ENCODE measurements at regions not wholly inside any gene's neighbourhood (a gene's known extent, or its start where the extent isn't known, plus 50 kb on each side); places are given as distances from the start of the nearest gene placed in this dataset.

- TF ChIP-seq, protein P1, sequence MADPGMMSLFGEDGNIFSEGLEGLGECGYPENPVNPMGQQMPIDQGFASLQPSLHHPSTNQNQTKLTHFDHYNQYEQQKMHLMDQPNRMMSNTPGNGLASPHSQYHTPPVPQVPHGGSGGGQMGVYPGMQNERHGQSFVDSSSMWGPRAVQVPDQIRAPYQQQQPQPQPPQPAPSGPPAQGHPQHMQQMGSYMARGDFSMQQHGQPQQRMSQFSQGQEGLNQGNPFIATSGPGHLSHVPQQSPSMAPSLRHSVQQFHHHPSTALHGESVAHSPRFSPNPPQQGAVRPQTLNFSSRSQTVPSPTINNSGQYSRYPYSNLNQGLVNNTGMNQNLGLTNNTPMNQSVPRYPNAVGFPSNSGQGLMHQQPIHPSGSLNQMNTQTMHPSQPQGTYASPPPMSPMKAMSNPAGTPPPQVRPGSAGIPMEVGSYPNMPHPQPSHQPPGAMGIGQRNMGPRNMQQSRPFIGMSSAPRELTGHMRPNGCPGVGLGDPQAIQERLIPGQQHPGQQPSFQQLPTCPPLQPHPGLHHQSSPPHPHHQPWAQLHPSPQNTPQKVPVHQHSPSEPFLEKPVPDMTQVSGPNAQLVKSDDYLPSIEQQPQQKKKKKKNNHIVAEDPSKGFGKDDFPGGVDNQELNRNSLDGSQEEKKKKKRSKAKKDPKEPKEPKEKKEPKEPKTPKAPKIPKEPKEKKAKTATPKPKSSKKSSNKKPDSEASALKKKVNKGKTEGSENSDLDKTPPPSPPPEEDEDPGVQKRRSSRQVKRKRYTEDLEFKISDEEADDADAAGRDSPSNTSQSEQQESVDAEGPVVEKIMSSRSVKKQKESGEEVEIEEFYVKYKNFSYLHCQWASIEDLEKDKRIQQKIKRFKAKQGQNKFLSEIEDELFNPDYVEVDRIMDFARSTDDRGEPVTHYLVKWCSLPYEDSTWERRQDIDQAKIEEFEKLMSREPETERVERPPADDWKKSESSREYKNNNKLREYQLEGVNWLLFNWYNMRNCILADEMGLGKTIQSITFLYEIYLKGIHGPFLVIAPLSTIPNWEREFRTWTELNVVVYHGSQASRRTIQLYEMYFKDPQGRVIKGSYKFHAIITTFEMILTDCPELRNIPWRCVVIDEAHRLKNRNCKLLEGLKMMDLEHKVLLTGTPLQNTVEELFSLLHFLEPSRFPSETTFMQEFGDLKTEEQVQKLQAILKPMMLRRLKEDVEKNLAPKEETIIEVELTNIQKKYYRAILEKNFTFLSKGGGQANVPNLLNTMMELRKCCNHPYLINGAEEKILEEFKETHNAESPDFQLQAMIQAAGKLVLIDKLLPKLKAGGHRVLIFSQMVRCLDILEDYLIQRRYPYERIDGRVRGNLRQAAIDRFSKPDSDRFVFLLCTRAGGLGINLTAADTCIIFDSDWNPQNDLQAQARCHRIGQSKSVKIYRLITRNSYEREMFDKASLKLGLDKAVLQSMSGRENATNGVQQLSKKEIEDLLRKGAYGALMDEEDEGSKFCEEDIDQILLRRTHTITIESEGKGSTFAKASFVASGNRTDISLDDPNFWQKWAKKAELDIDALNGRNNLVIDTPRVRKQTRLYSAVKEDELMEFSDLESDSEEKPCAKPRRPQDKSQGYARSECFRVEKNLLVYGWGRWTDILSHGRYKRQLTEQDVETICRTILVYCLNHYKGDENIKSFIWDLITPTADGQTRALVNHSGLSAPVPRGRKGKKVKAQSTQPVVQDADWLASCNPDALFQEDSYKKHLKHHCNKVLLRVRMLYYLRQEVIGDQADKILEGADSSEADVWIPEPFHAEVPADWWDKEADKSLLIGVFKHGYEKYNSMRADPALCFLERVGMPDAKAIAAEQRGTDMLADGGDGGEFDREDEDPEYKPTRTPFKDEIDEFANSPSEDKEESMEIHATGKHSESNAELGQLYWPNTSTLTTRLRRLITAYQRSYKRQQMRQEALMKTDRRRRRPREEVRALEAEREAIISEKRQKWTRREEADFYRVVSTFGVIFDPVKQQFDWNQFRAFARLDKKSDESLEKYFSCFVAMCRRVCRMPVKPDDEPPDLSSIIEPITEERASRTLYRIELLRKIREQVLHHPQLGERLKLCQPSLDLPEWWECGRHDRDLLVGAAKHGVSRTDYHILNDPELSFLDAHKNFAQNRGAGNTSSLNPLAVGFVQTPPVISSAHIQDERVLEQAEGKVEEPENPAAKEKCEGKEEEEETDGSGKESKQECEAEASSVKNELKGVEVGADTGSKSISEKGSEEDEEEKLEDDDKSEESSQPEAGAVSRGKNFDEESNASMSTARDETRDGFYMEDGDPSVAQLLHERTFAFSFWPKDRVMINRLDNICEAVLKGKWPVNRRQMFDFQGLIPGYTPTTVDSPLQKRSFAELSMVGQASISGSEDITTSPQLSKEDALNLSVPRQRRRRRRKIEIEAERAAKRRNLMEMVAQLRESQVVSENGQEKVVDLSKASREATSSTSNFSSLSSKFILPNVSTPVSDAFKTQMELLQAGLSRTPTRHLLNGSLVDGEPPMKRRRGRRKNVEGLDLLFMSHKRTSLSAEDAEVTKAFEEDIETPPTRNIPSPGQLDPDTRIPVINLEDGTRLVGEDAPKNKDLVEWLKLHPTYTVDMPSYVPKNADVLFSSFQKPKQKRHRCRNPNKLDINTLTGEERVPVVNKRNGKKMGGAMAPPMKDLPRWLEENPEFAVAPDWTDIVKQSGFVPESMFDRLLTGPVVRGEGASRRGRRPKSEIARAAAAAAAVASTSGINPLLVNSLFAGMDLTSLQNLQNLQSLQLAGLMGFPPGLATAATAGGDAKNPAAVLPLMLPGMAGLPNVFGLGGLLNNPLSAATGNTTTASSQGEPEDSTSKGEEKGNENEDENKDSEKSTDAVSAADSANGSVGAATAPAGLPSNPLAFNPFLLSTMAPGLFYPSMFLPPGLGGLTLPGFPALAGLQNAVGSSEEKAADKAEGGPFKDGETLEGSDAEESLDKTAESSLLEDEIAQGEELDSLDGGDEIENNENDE (IDR thresholded peaks at IDR 0.05; ENCODE audit: insufficient replicate concordance, low read length) = no peak
- TF ChIP-seq KDM1A (IDR thresholded peaks at IDR 0.05; ENCODE audit: borderline replicate concordance, low read length) (no peak), TAF7 (optimal IDR thresholded peaks at IDR 0.05; ENCODE audit: borderline replicate concordance, low read depth, low read length) (no peak), SIN3A (conservative IDR thresholded peaks at IDR 0.05 in 1 of 2, IDR thresholded peaks at IDR 0.05 in 1 of 2; ENCODE audit: low read depth in 1 of 2, low read length in 2 of 2) (no peak), TBP (IDR thresholded peaks at IDR 0.05; ENCODE audit: low read depth, low read length) (no peak), TAF1 (IDR thresholded peaks at IDR 0.05; ENCODE audit: low read depth, low read length) (no peak)
Measured at GRCh38 chr1:186739515-186739914, 59.3 kb upstream of the PTGS2 start (continued).

All from H1 (cell line).